Amygdala (tissue), 56 donors: ENCODE measurements at regions not wholly inside any gene's neighbourhood (a gene's known extent, or its start where the extent isn't known, plus 50 kb on each side); places are given as distances from the start of the nearest gene placed in this dataset.

ENCODE experiments used
- DNase-seq, 56 donors: peaks; one replicate each; lab custom pipeline; 2025; lab: John Stamatoyannopoulos, UW

- no peak for DNase-seq
Observed at GRCh38 chr9:38315085-38315595, 77.4 kb upstream of the ALDH1B1 start.

GRCh38 chr9:38313421-38313820, 79.1 kb upstream of the ALDH1B1 start:
- DNase-seq: no peak

DNA sequence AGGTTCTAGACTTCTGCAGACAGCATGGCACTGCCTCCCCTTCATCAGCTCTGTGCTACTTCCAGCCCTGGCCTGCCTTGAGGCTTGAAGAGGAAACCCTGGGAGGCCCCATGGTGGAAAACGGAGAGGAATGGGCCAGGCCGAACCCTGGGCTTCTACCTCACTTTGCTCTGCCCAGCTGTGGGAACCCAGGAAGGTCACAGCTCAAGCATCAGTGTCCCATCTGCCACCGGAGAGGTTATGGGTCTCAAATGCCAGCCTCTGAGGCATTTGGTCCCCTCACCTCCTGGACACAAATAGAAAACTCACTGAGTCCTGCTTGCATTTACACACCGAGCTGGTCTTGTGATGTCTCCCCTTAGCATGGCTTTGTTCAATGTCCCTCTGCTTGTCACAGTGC, 80.1 kb upstream of the ALDH1B1 start:
- no peak for DNase-seq

- no peak for DNase-seq
Observed at GRCh38 chr9:38311382-38312270, 80.9 kb upstream of the ALDH1B1 start.

DNA sequence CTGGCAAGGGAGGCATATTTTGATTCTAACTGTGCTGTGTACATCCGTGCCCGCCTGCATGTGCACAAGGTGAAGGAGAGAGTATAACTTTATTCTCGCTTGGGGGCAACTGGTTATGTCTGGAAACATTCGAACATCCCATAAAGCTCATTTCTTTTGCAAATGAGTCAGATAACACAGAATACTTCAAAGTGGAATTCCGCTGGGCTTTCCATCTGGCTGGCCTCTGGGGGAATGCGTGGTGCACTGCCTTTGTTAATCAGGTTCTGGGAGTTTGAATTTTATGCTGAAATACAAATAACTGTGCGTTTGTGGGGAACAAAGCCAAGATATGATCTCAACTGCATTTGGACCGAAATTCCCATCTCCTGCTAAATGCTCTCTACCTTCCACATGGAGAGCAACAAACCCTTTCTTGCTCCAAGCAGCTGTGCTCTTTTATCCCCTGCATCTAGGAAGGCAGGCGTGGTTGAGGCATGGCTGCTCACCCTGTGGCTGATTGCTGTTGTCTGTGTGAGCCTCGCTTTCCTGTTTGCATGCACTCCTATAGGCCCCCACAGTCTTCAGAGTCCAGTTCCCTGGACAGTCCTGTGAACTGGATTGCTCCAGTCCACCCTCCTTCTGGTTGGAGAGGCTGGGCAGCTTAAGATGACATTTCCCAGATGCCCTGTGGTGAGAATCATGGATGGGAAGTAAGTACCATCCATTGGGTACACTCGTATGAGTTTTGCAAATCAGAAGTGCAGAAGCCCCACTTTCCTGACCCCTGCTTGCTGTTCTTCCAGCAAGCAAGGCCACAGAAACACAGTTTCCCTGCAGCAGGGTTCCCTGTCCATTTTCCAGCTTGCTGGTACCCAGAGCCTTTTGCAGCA, 82.9 kb upstream of the ALDH1B1 start:
- peak in 2 of 56 donors; percentile 2 to 14 for DNase-seq

GRCh38 chr9:38308136-38308535, 84.4 kb upstream of the ALDH1B1 start:
- DNase-seq: no peak

DNA sequence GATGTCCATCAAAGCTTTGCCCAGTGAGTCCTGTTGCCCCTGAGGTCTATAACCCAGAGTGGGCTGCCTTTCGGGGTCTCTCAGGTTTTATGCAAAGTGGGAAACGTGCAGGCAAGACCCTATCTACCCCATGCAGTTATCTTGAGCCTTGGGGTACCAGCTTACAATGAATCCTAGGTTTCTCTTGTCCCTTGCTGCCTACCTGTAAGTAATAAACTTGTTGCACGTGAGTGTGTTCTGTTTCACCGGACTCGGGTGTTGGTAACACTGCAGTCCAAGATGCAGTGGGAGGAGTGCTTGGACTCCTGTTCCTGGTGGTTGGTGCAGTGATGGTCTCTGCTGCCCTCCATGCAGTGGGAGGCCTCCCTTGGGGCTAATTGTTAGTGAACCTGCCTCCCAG, 85.6 kb upstream of the ALDH1B1 start:
- DNase-seq: no peak

DNA sequence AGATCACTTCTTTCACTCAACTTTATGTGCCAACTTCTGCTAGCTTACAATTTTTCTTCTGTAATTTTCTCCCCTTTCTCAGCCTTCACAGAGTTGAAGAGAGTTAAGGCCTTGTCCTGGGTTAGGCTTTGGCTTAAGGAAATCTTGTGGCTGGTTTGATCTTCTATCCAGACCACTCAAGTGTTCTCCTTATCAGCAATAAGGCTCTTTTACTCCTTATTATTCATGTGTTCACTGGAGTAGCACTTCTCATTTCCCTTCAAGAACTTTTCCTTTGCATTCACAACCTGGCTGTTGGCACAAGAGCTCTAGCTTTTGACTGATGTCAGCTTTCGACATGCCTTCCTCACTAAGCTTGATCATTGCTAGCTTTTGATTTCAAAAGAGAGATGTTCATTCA, 86.9 kb upstream of the ALDH1B1 start:
- DNase-seq: no peak

DNA sequence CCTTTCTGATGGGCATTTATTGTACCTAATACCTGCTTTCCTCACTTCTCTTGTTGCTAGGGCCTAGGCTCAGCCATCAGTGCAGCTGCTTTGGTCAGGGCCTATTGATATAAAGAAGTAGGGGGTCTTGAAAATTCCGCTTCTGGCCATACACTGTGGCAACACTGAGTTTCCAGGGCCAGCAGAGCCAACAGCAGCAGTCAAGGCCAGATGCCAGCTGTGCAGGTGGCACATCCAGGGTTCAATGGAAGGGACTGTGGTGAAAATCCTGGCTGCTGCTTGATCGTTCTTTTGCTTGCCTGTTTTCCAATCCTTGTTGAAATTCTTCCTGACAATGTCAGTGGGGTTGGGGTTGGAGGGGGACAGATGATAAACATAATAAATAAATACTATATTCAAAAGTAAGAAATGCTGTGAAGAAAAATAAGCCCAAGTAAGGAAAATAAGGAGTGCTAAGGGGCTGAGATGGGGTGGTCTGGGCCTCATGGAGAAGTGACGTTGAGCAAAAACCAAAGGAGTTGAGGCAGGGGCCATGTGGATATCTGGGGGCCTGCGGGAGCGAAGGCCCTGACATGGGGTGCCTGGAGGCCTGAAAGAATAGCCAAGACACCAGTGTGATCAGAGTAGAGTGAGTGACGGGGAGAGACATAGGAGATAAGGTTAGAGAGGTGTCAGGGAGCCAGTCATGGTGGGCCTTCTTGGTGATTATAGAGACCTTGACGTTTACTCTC, 91.0 kb upstream of the ALDH1B1 start:
- DNase-seq: no peak

GRCh38 chr9:38299856-38300255, 92.6 kb upstream of the ALDH1B1 start:
- DNase-seq: no peak

DNA sequence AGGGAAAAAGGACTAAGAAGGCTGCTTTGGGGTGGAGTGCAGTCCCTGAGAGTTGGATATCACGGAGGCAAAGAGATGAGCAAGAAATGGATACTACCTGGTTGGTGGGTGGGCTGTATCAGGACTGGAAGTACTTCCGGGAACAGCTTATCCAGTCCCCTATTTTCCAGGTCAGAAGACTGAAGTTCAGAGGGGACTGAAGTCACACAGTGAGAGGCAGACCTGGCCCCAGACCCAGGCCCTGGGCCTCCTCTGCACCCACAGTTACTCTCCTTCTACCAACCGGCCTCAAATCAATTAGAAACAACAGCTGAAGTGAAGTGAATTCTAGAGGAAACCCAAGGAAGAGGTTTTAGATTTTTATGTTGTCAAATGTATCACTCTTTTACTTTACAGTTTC, 93.6 kb upstream of the ALDH1B1 start:
- DNase-seq: no peak

GRCh38 chr9:38298503-38298902, 94.0 kb upstream of the ALDH1B1 start:
- DNase-seq: peak in 2 of 56 donors; percentile 27 to 67

DNA sequence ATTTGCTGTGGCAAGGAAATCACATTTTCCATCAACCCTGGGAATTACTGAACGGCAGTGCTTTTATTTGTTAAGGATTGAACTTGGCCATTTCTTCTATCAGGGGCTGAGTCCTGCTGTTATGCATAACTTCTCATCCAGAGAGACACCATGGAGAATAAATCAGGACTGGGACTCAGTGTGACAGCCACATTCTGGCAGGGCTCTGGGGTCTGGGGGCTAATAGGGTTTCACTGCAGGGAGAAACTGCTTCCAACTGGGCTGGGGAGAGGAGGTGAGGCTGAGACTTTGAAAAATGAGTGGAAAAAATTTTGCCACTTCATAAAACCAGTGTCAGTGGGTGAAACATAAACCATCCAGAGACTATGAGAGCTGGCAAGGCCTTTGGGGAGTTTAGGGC, 95.7 kb upstream of the ALDH1B1 start:
- no peak for DNase-seq

- DNase-seq: no peak
Observed at GRCh38 chr9:38295764-38296163, 96.7 kb upstream of the ALDH1B1 start.

GRCh38 chr9:38294220-38294960, 98.1 kb upstream of the ALDH1B1 start:
- no peak for DNase-seq

- no peak for DNase-seq
Observed at GRCh38 chr9:38293022-38293421, 99.5 kb upstream of the ALDH1B1 start.

GRCh38 chr9:38292480-38292879, 100.0 kb upstream of the ALDH1B1 start:
- no peak for DNase-seq

DNA sequence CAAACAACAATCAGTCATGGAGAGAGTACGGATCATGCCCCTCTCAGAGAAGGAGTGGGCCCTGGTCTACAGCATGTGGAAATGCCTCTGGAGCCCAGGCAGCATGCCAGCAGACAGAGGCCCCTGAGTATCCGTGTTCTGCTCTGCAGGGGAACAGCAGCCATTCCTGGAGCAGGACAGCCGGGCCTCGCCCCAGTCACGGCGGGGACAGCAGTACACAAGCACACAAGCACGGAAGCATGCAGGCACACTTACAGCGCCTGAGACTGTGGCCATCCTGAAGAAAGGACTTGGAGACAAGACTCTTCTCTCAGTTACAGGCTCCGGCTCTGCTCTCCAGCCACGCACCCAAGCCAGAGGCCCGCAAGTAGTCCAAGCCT, 102.6 kb upstream of the ALDH1B1 start:
- no peak for DNase-seq

DNA sequence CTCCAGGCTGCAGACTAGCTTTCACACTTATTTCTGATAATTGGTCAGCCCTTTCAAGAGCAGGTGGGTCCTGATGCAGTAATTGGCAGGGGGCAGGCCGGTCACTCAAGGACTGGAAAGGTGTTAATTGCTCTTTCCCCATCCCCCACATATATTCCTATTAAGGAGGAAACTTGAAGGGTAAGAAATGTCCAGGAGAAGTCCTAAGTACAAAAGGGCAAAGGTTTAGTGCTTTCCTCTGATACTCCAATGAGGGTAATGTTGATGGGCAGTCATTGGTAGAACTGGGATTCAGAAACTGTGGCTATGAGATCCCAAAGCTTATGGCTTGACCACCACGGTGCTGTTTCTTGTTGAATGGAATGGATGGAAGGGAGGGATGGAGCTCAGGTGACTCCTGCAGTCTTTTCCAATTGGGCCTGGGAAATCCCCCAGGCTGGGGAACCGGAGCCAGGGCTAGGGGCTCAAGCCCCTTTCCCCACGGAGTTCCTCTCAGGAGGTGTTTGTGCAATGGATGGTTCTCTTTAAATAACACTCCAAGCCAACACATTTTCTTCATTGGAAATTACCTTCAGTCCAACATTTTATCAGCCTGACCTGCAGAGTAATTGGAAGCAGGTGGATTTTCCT, 103.2 kb upstream of the ALDH1B1 start:
- DNase-seq: no peak

DNA sequence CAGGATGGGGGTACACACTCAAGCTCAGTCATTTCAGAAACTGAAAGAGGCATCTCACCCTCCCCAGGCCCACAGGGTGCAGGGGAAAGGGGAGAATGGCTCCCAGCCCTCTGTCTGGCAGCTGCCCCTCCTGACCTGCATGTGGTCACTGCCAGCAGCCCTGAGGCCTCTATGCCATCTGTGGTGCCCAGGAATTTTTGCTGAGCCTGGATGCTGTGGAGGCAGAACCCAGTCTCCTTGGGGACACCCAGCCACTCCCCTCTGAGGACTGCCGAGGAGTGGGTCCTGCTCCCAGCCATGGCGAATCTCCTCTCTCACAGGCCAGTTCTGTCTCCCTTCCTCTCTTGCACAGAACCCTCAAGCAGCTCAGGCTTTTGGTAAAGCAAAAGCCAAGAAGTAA, 104.0 kb upstream of the ALDH1B1 start:
- DNase-seq: no peak
